GM12878 (cell line): ENCODE measurements at regions not wholly inside any gene's neighbourhood (a gene's known extent, or its start where the extent isn't known, plus 50 kb on each side); places are given as distances from the start of the nearest gene placed in this dataset.

Experiments used
- ATAC-seq: fragments of 200-7000 bp; cut with Tn5 transposase; 3 replicates; pipeline ENCODE4 v1.9.1; 2020; ENCODE audit warnings: mild to moderate bottlenecking, moderate library complexity
- BruUV-seq: library from RNA; stranded (reverse); fragments of 400-500 nt; replicated peaks from 2 replicates; lab custom pipeline; 2021; lab: Mats Ljungman, UMichigan
- CTCF ChIA-PET: fragments of 300-600 bp; sonication (Branson Sonifier 250); formaldehyde crosslinking; extraction: SDS; loops from one replicate; lab custom pipeline; 2021; ENCODE audit warnings: inconsistent platforms; lab: Yijun Ruan, JAX
- POLR2A ChIA-PET: fragments of 350-600 bp; formaldehyde crosslinking; extraction: SDS; loops from one replicate; lab custom pipeline; 2021; ENCODE audit warnings: inconsistent platforms; lab: Charles Lee
- RAD21 ChIA-PET: fragments of 300-600 bp; sonication (Branson Sonifier 250); formaldehyde crosslinking; loops from one replicate; lab custom pipeline; 2023; ENCODE audit warnings: antibody characterized with exemption; ENCODE audit not compliant: unreplicated experiment; lab: Charles Lee
- SMC1A ChIA-PET: fragments of 300-600 bp; sonication (Branson Sonifier 250); formaldehyde crosslinking; loops from one replicate; lab custom pipeline; 2023; ENCODE audit not compliant: unreplicated experiment, uncharacterized antibody; lab: Charles Lee
- DNase-seq: peaks from one replicate; pipeline ENCODE4 v3.0.0-alpha.2; 2011; ENCODE audit warnings: low read depth, low spot score
- FAIRE-seq: peaks from 3 replicates; lab custom pipeline; 2011; peaks lifted over from hg19 to GRCh38; lab: Jason Lieb, UNC
- H2AFZ ChIP-seq: 2 replicates; pipeline ENCODE4 v1.6.0; 2011; ENCODE audit warnings: low read depth, low read length, control low read depth; ENCODE audit not compliant: control insufficient read depth
- H3K27ac ChIP-seq: 2 replicates; pipeline ENCODE4 v1.5.1; 2011; ENCODE audit warnings: control low read depth; ENCODE audit not compliant: control insufficient read depth, insufficient read depth
- H3K27me3 ChIP-seq, 2 experiments: replicated peaks in 1 of 2; 2 replicates each; pipeline versions ENCODE4 v1.6.0 to v1.6.1; 2011; ENCODE audit warnings: low read length in 1 of 2; ENCODE audit not compliant: control insufficient read depth in 2 of 2, insufficient read depth in 2 of 2
- H3K36me3 ChIP-seq, 2 experiments: 2 replicates each; pipeline ENCODE4 v1.5.1; 2011; ENCODE audit warnings: low read length in 1 of 2; ENCODE audit not compliant: control insufficient read depth in 2 of 2, insufficient read depth in 2 of 2
- H3K4me1 ChIP-seq: 2 replicates; pipeline ENCODE4 v1.6.1; 2011; ENCODE audit warnings: mild to moderate bottlenecking, low read length, moderate library complexity, mixed read lengths; ENCODE audit not compliant: control insufficient read depth, insufficient read depth
- H3K4me2 ChIP-seq: 2 replicates; pipeline ENCODE4 v1.6.0; 2011; ENCODE audit warnings: control low read depth; ENCODE audit not compliant: control insufficient read depth, insufficient read depth
- H3K4me3 ChIP-seq: fragments of 200-600 bp; sonication (generic); 2 replicates; pipeline ENCODE4 v1.5.1; 2016
- H3K79me2 ChIP-seq: 2 replicates; pipeline ENCODE4 v1.6.0; 2011; ENCODE audit warnings: low read length; ENCODE audit not compliant: control insufficient read depth, insufficient read depth
- H3K9ac ChIP-seq: 2 replicates; pipeline ENCODE4 v1.8.0; 2011; ENCODE audit warnings: low read length, control low read depth, mixed read lengths; ENCODE audit not compliant: control insufficient read depth, insufficient read depth
- H3K9me3 ChIP-seq: replicated peaks from 3 replicates; pipeline ENCODE4 v1.5.1; 2011; ENCODE audit warnings: mild to moderate bottlenecking, low read length; ENCODE audit not compliant: control insufficient read depth, insufficient read depth
- H4K20me1 ChIP-seq: 2 replicates; pipeline ENCODE4 v1.6.0; 2011; ENCODE audit not compliant: control insufficient read depth, insufficient read depth
- BCL3 ChIP-seq: IDR thresholded peaks from 2 replicates; pipeline ENCODE4 v1.6.1; 2011; ENCODE audit warnings: borderline replicate concordance, low read depth, mild to moderate bottlenecking, moderate library complexity, low read length; ENCODE audit not compliant: insufficient read depth, poor library complexity, severe bottlenecking
- EZH2 ChIP-seq: IDR thresholded peaks from 2 replicates; pipeline ENCODE4 v1.6.1; 2012; ENCODE audit warnings: low read depth, mild to moderate bottlenecking, control low read depth, inconsistent platforms, low read length, borderline replicate concordance; ENCODE audit not compliant: control insufficient read depth
- FOXK2 ChIP-seq: fragments of 450-650 bp; IDR thresholded peaks from 2 replicates; pipeline ENCODE4 v1.6.1; 2017; ENCODE audit warnings: mild to moderate bottlenecking, moderate library complexity
- FOXM1 ChIP-seq: IDR thresholded peaks from 2 replicates; pipeline ENCODE4 v1.6.1; 2012; ENCODE audit warnings: low read depth, mild to moderate bottlenecking, inconsistent platforms, low read length, moderate library complexity
- IRF3 ChIP-seq: fragments of 450-650 bp; IDR thresholded peaks from 2 replicates; pipeline ENCODE4 v1.6.1; 2014; ENCODE audit warnings: mild to moderate bottlenecking
- MYB ChIP-seq: fragments of 150-350 bp; IDR thresholded peaks from 2 replicates; pipeline ENCODE4 v1.6.1; 2014; ENCODE audit warnings: mild to moderate bottlenecking, low read depth, low read length, borderline replicate concordance
- NFIC ChIP-seq: IDR thresholded peaks from 2 replicates; pipeline ENCODE4 v1.6.1; 2012; ENCODE audit warnings: low read depth, mild to moderate bottlenecking, inconsistent platforms, low read length, moderate library complexity
- NR2C2 ChIP-seq: IDR thresholded peaks from 2 replicates; pipeline ENCODE4 v1.6.1; 2011; ENCODE audit warnings: borderline replicate concordance, low read depth; ENCODE audit not compliant: control insufficient read depth, insufficient read length
- PBX3 ChIP-seq: IDR thresholded peaks from 2 replicates; pipeline ENCODE4 v1.6.1; 2011; ENCODE audit warnings: mild to moderate bottlenecking, low read depth, low read length, moderate library complexity; ENCODE audit not compliant: insufficient replicate concordance
- POU2F2 ChIP-seq: IDR thresholded peaks from 3 replicates; pipeline ENCODE4 v1.6.1; 2011; ENCODE audit warnings: low read depth, mild to moderate bottlenecking, low read length, borderline replicate concordance
- RAD51 ChIP-seq: fragments of 450-650 bp; IDR thresholded peaks from 2 replicates; pipeline ENCODE4 v1.6.1; 2016; ENCODE audit warnings: moderate library complexity, mild to moderate bottlenecking, inconsistent platforms
- SIN3A ChIP-seq: IDR thresholded peaks from 2 replicates; pipeline ENCODE4 v1.6.1; 2012; ENCODE audit warnings: low read depth, low read length, improper control_type of control experiment
- SMC3 ChIP-seq: IDR thresholded peaks from 2 replicates; pipeline ENCODE4 v1.6.1; 2011; ENCODE audit warnings: low read length, improper control_type of control experiment, borderline replicate concordance
- SUPT20H ChIP-seq: IDR thresholded peaks from 2 replicates; pipeline ENCODE4 v1.6.1; 2011; ENCODE audit warnings: low read depth, mild to moderate bottlenecking, low read length, moderate library complexity, borderline replicate concordance; ENCODE audit not compliant: control insufficient read depth
- SUZ12 ChIP-seq: fragments of 200-600 bp; sonication (generic); IDR thresholded peaks from one replicate; pipeline ENCODE4 v1.6.1; 2018; ENCODE audit warnings: antibody characterized with exemption, mild to moderate bottlenecking; ENCODE audit not compliant: unreplicated experiment
- USF2 ChIP-seq: IDR thresholded peaks from 2 replicates; pipeline ENCODE4 v1.6.1; 2011; ENCODE audit warnings: low read depth, low read length, improper control_type of control experiment, borderline replicate concordance
- ZNF24 ChIP-seq: fragments of 450-650 bp; IDR thresholded peaks from 2 replicates; pipeline ENCODE4 v1.6.1; 2017; ENCODE audit warnings: antibody characterized with exemption, mild to moderate bottlenecking
- ZNF384 ChIP-seq: IDR thresholded peaks from 2 replicates; pipeline ENCODE4 v1.6.1; 2012; ENCODE audit warnings: low read depth, mild to moderate bottlenecking, low read length, improper control_type of control experiment, borderline replicate concordance
- ZSCAN29 ChIP-seq: fragments of 450-650 bp; IDR thresholded peaks from 2 replicates; pipeline ENCODE4 v1.6.1; 2017; ENCODE audit warnings: mild to moderate bottlenecking, moderate library complexity
- ZZZ3 ChIP-seq: IDR thresholded peaks from 2 replicates; pipeline ENCODE4 v1.6.1; 2011; ENCODE audit warnings: low read depth; ENCODE audit not compliant: control insufficient read depth, insufficient read length
- WGBS: methylation state at CpG from one replicate; pipeline ENCODE4 v1.1.6; 2016; ENCODE audit warnings: low lambda C conversion rate; ENCODE audit not compliant: insufficient replicate concordance, insufficient coverage; ENCODE audit errors: missing lambda C conversion rate; 5-methylcytosine and 5-hydroxymethylcytosine counted together
- in situ Hi-C: fragments of 300-500 bp; cut with MboI; formaldehyde crosslinking; loops from 9 replicates; pipeline ENCODE4 v1.14.3; 2018; ENCODE audit warnings: mixed read lengths
- intact Hi-C: fragments of 100-400 bp; cut with micrococcal nuclease; formaldehyde crosslinking; loops from one replicate; pipeline ENCODE4 v1.14.2; 2022; ENCODE audit not compliant: unreplicated experiment

GRCh38 chr10:108582387-108582786, 1340.9 kb downstream of the XPNPEP1 start (continued):
- no peak for TF ChIP-seq SUPT20H
- no peak for TF ChIP-seq FOXK2
- TF ChIP-seq ZSCAN29 = no peak
- TF ChIP-seq FOXM1 = no peak

GRCh38 chr10:108578258-108578657, 1345.1 kb downstream of the XPNPEP1 start:
- intact Hi-C loops = no loop called here
- Histone ChIP-seq H3K4me3 (no peak overlapping the region), H3K9me3 (no peaks in the 10 kb centered on the region), H4K20me1 (no peaks in the 10 kb centered on the region), H3K79me2 (no peaks in the 10 kb centered on the region), H3K4me2 (no peak overlapping the region), H3K9ac (no peak overlapping the region), H3K36me3 (no peaks in the 10 kb centered on the region), H3K4me1 (no peaks in the 10 kb centered on the region), H3K27ac (no peak overlapping the region), H3K27me3 (no peaks in the 10 kb centered on the region), H2AFZ (no peak overlapping the region)
- FAIRE-seq (no peak), DNase-seq (no peak), ATAC-seq (no peak)
- 94% methylated on average over 1 of the region's 1 CpG for WGBS
- POLR2A ChIA-PET = no interaction called here
- no TSS peak for BruUV-seq
- RAD21 ChIA-PET = no interaction called here
- in situ Hi-C loops = no loop called here
- CTCF ChIA-PET = no interaction called here
- SMC1A ChIA-PET = no interaction called here
- no peak for TF ChIP-seq IRF3
- no peak for TF ChIP-seq USF2
- no peak for TF ChIP-seq MYB
- no peak for TF ChIP-seq ZNF24
- TF ChIP-seq ZNF384 = no peak
- no peak for TF ChIP-seq EZH2
- no peak for TF ChIP-seq ZZZ3
- no peak for TF ChIP-seq SMC3
- TF ChIP-seq PBX3 = no peak
- no peak for TF ChIP-seq NR2C2
- TF ChIP-seq SUZ12 = no peak
- TF ChIP-seq POU2F2 = no peak
- no peak for TF ChIP-seq BCL3
- TF ChIP-seq NFIC = no peak
- no peak for TF ChIP-seq RAD51
- TF ChIP-seq SIN3A = no peak
